Hippocampal formation (tissue), 2 donors: ENCODE measurements at regions not wholly inside any gene's neighbourhood (a gene's known extent, or its start where the extent isn't known, plus 50 kb on each side); places are given as distances from the start of the nearest gene placed in this dataset.
A peak's percentile ranks its signal among the peaks of the same experiment; 100 is the strongest.
"Not testable (repeated sequence)": the region's sequence is repeated elsewhere in the genome, so short reads cannot be mapped to it uniquely, and the experiment has no call there.

Source experiments
- DNase-seq, 2 donors: peaks; one replicate each; lab custom pipeline; 2025; lab: John Stamatoyannopoulos, UW

DNA sequence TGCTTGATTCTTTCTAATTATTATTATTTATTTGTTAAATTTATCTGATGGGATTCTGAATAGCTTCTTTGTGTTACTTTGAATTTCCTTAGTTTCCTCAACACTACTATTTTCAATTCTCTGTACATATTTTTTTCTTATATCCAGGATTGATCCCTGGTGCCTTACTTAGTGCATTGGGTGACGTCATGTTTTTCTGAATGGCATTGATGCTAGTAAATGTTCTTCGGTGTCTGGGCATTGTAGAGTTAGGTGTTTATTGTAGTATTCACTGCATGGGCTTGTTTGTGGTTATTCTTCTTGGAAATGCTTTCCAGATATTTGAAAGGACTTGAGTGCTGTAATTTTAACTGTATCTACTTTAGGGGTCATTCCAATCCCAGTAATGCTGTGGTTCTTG lies 938.1 kb downstream of the FAM133A start:
- no peak for DNase-seq

DNA sequence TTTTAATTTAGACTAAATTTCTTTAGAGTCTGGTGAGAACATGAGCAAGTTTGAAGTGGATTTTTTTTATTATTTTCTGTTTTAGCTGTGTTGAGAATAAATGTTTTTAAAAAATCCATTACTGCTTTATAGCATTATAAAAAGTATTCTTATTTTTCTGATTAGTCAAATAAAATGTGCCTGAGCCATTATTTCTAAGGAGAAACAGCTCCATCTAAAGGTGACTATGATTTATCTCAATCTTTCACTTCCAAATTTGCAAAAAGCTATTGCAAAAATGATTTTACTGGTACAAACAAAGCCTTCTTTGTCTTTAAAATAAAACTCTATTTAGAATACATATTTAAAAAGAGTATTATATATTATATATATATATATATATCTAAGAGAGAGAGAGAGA lies 959.2 kb downstream of the FAM133A start:
- DNase-seq = no peak

DNA sequence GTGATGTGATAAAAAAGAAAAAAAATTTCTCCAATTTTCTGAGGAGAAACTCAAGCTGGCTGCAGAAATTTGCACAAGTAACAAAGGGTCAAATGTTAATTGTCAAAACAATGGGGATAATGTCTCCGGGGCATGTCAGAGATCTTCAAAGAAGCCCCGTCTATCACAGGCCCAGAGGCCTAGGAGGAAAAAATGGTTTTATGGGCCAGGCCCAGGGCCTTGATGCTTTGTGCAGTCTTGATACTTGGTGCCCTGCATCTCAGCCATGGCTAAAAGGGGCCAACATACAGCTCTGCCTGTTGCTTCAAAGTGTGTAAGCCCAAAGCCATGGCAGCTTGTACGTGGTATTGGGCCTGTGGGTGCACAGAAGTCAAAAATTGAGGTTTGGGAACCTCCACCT lies 961.0 kb downstream of the FAM133A start:
- no peak for DNase-seq

DNA sequence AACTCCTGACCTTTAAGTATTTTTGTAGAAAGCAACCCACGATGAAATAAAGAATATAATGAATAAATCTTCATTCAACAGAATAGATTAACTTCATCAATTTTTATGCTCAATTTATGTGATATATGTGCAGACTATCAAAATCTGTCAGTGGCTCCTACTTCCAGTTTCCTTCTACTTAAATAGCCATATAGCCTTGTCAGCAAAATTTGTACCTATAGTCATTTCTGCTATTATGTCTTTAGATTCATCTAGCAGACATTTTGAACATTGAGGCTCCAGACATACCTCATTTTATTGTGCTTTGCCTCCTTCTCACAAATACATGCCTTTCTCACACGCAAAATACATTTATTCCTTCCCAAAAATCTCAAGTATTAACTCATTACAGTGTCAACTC lies 971.7 kb downstream of the FAM133A start:
- no peak for DNase-seq

DNA sequence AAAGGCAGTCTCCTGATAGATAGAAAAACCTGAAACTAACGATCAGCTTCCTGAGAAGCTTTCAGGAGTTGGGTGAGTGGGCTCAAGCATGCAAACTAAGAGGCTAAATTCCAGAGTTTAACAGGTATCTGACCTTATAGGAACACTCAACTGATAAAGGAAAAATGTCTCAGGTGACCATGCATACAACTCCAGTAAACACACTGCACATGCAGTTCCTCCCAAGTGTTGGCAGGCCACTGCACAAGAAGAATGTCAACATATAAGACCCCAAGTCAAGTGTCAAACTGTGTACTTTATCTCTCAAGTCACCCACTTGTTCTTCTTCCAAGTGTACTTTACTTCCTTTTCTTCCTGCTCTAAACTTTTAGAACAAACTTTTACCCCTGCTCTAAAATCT lies 981.2 kb downstream of the FAM133A start:
- DNase-seq = no peak

DNA sequence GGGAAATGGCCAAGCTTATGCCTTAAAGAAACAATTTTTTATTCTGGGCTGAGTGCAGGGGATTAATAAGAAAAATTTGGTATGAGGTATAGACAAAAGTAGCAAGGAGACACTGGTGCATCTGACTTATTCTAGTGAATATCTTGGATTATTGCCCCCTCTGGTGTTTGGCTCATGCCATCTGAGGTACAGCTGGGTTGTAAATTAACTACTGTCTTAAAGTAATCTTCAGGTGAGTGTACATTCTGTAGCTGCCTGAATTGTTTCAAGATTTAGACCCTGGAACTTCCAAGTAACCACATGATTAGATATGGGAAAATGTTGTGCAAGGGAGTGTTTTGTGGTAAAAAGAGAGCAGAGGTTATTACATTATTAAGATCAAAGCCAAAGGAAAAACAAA lies 988.7 kb downstream of the FAM133A start:
- DNase-seq = no peak

DNA sequence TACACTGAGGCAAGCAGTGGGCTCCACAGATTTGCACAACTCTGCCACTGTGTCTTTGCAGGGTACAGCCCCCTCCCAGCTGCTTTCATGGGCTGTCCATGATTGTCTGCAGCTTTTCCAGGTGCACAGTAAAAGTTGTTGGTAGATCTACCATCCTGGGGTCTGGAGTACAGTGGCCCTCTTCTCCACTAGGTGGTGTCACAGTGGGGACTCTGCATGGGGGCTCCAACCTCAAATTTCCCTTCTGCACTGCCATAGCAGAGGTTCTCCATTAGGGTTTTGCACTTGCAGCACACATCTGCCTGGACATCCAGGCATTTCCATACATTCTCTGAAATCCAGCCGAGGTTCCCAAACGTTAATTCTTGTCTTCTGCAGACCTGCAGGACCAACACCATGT lies 1002.3 kb downstream of the FAM133A start:
- no peak for DNase-seq

DNA sequence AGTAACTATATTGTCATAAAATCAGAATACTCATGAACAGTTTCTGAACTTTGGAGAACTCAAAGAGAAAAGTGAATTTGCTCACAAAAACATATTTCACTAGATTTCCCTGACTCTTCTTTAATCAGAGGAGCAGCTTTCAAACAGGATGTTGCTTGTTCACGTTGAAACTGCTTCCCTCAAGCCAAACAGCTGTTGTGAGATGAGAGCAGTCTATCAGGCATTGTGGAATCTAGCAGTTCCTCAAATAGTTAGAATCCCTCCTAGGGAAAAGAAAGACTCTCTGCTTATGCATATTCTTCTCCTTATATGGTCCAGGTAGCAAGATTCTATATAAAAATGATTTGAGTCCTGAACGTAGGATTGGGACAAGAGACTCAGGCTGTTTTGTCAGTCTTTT lies 1012.1 kb downstream of the FAM133A start:
- no peak for DNase-seq

DNA sequence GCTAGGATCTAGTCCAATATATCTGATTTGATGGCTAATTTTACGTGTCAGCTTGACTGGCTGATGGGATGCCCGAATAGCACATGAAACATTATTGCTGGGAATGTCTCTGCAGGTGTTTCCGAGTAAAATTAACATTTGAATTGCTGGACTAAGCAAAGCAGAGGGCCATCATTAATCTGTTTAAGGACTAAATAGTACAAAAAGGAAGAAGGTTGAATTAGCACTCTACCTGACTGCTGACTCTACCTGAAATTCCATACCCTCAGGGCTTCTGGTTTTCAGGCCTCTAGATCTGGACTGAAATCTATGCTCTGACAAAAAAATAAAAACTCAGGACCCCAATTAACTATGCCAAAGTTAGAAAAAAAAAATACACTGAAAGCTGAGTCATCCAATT lies 1021.9 kb downstream of the FAM133A start:
- DNase-seq = no peak

DNA sequence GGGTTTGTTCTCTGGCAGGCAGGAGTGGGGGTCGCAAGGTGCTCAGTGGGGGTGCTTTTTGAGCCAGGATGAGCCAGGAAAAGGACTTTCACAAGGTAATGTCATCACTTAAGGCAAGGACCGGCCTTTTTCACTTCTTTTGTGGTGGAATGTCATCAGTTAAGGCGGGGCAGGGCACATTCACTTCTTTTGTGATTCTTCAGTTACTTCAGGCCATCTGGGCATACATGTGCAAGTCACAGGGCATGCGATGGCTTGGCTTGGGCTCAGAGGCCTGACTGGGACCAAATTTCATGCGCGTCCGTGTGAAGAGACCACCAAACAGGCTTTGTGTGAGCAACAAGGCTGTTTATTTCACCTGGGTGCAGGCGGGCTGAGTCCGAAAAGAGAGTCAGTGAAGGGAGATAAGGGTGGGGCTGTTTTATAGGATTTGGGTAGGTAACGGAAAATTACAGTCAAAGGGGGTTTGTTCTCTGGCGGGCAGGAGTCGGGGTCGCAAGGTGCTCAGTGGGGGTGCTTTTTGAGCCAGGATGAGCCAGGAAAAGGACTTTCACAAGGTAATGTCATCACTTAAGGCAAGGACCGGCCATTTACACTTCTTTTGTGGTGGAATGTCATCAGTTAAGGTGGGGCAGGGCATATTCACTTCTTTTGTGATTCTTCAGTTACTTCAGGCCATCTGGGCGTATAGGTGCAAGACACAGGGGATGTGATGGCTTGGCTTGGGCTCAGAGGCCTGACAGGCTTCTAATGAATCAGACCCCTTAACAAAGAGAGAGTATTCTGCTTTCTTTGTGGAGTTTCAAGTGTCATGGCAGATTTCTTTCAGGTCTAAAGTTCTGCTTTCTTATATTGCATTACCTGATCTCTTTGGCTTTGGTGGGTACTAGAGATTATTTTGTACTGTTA lies 1030.6 kb downstream of the FAM133A start:
- DNase-seq = not testable (repeated sequence)

DNA sequence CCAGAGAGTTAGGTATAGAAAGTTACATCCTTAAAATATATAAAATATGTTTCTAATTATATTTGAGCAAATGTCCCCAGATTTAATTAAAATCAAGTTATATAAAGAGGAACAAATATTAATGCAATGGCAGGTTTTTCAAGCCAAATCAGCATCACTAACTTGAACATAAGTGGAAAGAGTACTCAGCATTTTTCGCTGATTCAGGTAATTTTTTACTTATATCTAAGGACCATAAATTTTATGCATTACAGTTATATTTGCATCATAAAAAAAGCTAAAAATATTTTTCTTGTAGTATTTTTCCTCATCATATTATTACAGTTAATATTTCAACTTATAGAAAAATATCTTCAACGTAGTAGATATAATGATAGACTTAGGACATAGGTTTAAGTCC lies 1047.4 kb downstream of the FAM133A start:
- no peak for DNase-seq

DNA sequence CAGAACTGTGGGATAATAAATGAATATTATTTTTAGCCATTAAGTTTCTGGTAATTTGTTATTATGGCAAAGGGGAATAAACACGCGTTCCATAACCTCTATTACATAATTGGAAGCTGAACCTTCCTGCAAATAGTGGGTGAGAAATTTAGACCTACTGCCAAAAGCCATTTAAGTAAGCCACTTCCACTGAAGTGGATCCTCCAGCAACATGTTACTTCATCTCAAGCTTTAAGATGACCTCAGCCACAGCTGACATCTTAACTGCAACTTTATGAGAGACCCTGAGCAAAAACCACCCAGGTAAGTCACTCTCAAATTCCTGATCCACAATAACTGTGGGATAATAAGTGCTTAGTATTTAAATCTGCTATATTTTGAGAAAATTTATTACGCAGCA lies 1048.6 kb downstream of the FAM133A start:
- no peak for DNase-seq

DNA sequence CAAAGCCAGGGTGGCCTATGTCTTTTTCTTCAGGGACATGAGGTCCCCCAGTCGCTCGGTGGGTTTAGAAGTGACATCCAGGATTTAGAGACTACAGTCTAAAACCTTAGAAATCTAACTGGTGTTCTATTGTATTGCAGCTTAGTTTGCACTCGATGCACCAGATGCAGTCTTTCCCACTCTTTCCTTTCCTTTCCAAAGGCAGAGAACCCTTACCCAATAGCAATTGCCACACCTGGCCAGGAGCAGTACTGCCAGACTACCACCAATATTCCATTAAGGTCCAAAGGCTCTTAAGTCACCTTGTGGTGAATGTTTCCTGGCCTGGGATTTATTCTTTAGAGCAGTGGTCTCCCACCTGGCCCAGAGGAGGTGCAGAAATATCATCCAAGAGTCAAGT lies 1068.8 kb downstream of the FAM133A start:
- no peak for DNase-seq

DNA sequence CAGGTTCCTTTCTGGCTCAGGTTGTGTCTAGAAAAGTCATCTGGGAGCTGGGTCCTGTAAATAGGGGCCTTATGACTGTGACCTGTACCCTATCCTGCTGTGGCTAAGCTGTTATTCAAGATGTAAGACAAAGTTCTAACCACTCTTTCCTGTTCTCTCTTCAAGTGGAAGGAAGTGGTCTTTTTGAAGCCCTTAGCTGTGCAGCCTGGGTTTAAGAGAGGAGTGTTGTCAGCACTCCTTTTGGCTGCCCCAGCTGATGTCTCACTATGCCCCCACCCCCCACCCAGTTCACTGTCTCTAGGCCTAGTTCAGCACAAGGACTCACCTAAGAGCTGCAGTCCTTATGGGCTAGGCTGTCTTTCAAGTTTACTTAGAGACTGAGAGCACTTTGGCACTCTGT lies 1069.5 kb downstream of the FAM133A start:
- no peak for DNase-seq

DNA sequence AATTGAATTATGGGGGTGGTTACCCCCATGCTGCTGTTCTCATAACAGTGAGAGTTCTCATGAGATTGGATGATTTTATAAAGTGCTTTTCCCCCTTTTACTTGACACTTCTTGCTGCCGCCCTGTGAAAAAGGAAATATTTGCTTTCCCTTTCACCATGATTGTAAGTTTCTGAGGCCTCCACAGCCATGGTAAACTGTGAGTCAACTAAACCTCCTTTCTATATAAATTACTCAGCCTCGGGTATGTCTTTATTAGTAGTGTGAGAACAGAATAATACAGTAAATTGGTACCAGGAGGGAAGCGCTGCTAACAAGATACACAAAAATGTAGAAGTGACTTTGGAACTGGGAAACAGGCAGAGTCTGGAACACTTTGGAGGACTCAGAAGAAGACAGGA lies 1070.8 kb downstream of the FAM133A start:
- no peak for DNase-seq

DNA sequence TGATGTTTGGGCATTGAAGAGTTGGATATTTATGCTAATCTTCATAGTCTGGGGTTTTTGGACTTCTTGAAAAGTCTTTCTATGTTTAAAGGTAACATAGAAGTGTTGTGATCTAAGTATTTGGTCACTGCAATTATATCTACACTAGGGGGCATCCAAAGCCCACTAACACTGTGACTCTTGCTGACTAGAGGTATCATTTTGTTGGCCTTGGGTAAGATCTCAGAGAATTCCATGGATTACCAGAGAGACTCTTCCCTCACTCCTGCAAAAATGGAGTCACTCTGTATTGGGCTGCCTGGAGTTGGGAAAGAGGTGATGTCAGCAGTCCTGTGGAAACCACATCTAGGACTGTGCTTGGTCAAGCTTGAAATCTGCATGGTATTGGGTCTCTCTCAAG lies 1077.6 kb downstream of the FAM133A start:
- no peak for DNase-seq

DNA sequence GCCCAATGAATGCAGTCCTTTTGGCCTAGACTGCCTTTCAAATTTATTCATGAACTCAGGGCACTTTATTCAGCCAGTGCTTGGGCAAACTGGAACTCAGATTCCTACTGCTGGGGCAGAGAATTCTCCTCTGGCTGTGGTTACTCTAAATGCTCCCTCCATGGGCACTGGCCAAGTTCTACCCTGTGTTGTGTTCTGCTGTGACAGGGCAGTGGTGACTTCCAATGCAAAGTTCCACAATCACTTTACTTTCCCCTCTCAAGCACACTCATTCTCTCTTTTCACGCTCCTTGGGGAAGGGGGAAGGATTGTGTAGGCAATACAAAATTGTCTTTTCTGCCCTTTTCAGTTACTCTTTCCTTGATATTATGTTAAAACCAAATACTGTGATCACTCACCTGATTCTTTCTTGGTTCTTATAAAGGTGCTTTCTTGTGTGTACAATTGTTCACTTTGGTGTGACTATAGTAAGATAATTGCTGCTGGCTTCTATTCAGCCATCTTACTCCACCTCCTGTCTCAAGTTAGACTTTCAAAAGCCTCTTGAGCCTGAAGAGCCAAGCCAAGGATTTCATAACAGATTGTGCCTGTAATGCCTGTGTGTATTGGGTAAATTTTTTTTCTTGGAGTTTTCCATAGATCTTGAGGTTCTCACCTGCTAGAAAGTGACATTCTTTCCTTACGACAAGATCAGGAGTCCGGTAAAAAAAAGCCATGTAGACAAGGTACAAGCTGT lies 1078.6 kb downstream of the FAM133A start:
- DNase-seq = no peak

DNA sequence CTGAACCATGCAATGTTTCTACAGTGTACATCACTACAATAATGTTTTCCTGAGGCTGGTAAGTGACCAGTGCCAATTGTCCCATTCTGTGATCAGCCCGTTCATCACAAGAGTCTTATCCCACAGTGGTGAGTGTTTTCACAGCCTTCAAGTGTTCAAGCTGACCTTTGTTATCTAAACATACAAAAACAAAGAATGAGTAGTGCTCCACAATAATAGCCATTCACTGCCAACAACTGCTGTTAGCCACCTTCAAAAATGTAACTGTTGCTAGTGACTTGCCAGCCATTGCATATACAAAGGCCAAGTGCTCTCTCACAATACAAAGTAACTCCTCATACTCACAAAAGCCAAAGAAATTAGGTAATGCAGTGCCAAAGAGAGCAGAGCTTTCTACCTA lies 1084.1 kb downstream of the FAM133A start:
- DNase-seq = no peak

DNA sequence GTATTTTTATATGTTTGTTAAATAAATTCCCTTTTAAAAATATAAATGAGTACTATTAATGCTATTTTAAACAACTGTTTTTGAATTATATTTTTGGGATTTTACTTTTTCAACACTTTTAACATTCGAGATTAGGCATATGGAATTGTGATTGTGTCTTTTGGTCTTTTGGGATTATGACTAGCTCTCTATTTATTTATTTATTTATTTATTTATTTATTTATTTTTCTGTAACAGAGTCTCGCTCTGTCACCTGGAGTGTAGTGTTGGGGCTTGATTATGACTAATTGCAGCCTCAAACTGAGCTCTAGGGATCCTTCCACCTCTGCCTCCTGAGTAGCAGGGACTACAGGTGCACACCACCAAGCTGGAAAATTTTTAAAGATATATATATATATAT lies 1101.6 kb downstream of the FAM133A start:
- no peak for DNase-seq

DNA sequence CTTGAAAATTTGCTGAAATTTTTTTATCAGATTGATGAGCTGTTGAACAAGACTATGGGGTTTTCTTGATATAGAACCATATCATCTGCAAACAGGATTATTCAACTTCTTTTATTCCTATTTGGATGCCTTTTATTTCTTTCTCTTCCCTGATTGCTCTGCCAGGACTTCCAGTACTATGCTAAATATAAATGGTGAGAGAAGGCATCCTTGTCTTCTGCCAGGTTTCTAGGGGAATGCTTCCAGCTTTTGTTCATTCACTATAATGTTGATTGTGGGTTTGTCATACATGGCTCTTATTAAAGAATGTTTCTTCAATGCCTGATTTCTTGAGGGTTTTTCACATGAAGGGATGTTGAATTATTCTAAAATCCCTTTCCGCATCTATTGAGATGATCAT lies 1139.5 kb downstream of the FAM133A start:
- peak in 1 of 2 donors; percentile 2 for DNase-seq

DNA sequence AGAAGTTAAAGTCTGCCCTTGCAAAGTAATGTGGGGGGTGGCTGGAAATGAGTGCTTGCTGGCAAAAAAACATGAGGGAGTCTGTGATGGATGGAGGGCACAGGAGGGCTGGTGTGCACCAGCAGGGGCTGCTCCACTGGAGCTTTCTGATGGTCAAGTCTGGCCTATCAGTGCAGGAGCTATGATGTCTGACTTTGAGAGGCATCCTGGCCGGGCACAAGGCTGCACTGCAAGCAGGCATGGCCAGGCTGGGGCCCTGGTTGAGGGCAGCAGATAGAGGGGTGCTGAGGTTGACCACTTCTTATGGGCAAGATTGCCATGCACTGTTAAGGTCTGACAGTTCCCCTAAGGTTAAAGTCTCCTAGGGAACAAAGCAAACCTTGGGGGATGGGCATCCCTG lies 1140.2 kb downstream of the FAM133A start:
- no peak for DNase-seq

DNA sequence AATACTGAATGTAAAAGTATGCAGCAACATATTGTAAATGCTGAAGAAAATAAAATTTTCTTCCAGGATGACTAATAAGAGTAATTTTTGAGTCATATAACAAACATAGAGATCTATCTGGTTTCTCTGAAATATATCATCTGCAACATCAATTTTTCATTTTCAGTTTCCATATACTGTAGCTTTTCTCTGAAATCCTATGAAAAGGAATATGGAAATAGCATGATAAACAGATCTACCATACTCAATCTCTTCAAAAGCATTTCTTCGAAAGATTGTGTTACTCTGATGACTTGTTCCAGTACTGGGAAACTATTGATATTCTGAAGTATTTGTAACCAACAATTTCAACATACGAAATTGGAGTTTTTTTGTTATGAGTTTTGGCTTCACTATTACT lies 1156.7 kb downstream of the FAM133A start:
- no peak for DNase-seq

DNA sequence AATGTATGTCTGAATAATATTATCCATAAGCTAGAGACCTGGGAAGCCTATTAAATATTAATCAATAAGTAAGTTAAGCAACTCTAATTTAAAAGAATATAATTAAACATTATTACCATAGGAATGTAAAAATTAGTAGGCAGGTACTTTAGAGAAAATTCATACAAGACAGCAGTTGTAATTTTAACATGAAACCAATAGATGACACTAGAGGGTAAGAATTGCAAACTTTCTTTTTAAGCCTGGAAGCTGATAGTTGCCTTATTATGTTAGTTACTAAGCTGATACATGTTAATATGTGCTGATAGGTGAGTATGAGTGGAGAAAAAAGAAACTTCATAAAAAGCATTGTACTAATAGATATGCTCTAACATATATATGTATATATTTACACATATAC lies 1157.4 kb downstream of the FAM133A start:
- peak in 1 of 2 donors; percentile 58 for DNase-seq
